Stimulated activated CD8-positive, alpha-beta memory T cell treated with anti-CD3 and anti-CD28 coated beads, Interleukin-7, amount 100 ng/mL, for 4 hours (primary cell): ENCODE measurements at regions not wholly inside any gene's neighbourhood (a gene's known extent, or its start where the extent isn't known, plus 50 kb on each side); places are given as distances from the start of the nearest gene placed in this dataset.

Source experiments
- DNase-seq, 2 donors: peaks; one replicate each; pipeline ENCODE4 v3.0.0-alpha.2; 2020; ENCODE audit warnings: low read depth in 2 of 2

DNA sequence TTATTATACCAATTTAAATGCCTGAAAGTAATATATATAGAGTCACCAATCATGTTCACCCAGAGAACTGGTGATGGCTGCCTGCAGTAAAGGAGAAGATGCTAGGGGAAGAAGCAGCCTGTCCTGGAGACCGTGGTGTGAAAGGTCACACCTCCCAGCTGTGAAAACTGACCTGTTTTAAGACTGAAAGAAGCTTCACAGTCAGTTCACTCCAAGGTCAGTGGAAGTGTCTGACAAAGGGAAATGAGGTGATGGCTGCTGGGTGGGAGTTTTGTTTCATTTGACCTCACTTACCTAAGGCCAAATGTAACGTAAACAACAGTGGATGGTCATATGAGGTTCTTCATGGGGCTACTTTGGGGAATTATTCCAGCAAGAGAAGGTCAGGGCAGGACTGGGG, 352.1 kb upstream of the GATB start:
- DNase-seq: no peak

DNA sequence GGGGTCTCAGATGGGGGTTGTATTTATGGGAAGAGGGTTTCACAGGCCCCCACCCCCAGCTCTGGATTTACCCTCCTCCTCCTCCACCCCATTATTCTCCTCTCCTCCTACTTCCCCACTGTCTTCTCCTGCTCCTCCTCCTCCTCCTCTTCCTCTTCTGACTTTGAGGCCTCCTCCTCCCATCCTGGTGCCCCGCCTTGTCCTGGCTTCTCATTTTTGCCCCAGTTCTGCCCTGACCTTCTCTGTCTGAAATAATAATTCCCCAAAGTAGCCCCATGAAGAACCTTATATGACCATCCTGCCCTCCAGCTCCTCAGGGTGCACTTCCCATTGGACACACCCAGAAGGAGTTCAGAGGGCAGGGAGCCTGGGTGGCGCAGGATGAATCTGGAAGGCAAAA, 351.4 kb upstream of the GATB start:
- DNase-seq: no peak

DNA sequence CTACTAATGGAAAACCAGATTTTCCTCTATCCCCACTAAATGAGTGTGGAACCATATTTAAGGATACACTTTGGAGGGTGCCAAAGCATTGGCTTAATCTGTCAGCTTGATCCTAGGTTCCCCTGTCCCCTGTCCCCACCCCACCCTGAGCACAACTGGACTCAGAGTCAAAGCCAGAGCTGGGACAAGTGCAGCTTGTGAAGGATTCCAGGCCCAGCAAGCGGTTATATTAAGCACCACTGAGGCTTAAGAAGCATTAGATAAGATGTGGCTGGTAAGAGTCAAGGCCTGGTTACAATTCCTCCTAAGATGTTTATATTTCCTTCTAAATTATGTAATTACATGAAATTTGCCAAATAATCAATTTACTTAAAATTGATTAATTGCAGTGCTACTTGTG, 350.0 kb upstream of the GATB start:
- DNase-seq: no peak

DNA sequence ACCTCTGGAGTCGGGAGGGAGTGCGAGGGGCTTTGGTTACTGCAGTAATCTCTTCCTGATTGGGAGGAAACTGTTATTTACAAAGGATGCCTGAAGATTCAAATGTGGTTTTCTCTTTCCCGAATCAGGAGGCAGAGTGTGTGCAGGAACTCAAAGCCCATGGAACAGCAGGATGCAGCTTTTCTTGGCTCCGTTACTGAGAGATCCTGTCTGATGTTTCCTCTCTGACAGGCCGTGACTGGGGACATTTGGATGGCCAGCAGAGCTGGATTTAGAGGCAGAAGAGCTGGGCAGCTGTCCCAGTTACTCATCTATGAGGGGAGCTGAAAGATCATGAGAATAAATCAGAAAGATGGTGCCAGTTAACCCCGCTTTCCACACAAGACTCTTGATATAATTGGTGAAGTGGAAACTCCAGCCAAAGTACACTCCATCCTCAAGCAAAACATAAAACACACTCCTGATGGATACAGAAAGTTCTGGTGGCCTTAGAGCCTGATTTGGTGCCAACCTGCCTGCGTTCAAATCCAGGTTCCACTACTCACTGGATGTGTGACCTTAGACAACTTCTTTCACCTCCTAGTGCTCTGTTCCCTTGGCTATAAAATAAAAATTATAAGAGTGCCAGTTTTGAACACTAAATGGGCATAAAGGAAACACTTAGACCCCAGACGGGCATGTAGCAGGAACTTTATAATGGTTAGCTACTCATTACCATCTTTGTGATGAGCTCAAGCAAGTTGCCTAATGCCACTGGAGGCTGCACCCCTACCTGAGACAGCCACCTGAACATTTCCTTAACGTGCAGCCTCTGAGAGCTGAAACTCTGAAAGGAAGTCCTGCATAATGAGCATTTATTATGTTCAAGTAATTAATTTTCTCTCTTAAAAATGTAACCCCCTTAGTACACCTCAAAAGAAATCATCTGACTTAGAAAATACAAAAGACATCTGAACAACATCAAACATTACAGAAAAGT, 349.0 kb upstream of the GATB start:
- DNase-seq: no peak

DNA sequence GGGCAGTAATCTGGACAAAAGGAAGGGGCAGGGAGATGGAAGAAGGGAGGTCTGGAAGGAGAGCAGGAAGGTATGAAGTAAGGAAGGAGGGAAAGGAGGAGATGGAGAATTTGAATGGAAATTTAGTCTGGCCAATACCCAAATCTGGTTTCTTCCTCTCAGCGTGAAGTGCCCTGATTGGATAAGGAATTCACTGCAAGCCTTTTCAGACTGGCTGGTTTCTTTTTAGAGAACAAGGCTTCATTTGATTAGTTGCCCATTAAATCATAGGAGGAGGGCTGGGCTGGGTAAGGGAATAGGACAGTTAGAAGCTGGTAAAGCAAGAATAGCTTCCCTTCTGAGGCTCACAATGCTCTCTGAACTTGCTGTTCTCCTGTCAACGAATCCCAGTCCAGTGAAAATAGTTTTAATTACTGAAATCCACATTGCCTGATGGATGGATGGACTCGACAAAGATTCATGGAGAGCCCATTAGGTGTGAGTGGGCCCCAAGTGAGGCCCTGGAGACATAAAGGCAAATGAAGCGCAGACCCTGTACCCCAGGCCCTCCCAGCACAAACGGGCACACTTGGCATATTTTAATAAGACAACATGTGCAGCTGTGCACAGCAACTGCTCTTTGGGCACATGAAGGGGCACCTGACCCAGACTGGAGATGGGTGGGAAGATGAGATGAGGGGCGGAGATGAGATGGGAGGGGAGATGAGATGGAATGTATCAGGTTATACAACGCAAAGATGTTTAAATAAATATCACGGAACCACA, 347.1 kb upstream of the GATB start:
- no peak for DNase-seq

DNA sequence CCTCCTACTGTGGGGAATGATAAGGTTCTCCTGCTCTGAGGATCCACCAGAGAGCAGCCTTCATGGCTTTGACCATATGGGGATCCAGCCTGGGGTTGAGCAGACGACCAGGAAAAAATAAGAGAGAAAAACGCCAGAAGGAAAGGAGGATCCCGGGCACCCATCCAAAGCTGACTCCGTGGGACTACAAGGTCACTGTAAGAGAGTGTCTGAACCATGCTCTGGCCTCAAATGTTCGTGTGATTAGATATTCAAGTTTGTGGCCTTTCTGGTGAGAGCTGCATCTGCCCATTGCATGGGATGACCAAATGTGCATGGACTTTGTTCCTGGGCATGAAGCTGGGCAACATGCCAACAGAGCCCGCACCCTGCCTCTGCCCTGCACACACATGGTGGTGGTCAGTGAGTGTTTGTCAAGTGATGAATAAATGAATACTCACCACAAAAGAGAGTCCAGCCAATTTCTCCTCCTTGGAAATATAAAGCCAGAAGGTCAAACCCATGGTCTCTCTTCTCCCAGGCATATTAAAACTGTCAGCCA, 346.0 kb upstream of the GATB start:
- DNase-seq: no peak

DNA sequence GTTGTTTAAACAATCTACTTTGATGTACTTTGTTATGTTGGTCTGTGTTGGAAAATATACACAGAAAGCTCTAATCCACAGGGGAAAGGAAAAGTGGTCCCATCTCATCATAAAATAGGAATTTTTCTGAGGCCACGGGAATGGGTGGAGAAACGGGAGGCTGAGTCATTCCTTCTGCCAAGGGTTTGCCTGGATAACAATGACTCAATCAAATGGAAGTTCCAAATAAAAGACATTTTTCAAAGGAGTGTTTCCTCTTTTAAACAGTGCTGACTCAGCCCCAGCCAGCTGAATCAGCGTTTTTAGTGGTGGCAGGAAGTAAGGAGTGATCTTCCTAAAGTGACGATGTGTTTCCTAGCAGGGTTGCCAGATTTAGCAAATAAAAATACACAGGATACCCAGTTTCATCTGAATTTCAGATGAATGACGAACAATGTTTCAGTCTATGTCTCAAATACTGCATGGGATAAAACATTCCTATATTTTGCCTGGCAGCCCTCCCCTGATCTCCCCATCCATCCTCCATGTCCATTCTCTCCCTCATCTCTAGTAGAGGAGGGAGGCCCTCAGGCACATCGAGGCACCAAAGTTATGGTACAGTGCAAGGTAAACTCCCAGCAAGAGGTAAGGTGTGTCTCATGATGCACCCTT, 345.4 kb upstream of the GATB start:
- DNase-seq: no peak

DNA sequence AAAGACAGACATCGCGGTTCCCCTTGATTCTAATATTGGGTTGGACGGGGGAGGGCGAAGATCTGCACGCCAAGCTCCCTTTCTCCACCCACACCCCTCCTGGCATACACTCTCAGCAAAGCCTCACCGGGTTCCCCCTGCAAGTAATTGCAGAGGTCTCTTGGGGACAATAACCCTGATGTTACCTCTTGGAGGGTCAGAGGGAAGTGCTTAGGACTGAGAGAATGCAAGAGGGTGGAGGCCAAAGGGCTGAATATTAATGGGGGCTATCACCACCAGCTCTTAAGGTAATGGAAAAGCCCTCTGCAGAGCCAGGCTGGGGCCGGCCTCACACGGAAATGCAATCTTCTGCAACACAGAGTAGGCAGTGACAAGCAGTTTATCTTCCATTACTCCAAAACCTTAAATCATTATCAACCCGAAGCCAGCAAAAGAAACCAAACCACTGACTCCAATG, 344.1 kb upstream of the GATB start:
- DNase-seq: no peak

DNA sequence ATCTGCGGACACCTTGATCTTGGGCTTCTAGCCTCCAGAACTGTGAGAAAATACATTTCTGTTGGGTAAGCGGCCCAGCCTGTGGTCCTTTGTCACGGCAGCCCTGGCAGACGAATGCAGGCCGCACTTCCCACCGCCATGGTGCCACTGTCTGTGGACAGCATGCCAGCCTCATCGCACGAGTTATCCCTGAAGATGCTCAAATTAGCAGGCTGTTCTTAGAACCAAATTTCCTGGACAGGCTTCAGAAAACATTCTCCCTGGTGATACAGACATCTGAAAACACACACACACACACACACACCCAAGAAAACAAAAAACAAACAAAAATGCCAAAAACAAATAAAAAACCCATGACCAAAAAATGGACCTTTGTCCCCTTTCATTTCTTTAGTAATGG, 343.5 kb upstream of the GATB start:
- no peak for DNase-seq

DNA sequence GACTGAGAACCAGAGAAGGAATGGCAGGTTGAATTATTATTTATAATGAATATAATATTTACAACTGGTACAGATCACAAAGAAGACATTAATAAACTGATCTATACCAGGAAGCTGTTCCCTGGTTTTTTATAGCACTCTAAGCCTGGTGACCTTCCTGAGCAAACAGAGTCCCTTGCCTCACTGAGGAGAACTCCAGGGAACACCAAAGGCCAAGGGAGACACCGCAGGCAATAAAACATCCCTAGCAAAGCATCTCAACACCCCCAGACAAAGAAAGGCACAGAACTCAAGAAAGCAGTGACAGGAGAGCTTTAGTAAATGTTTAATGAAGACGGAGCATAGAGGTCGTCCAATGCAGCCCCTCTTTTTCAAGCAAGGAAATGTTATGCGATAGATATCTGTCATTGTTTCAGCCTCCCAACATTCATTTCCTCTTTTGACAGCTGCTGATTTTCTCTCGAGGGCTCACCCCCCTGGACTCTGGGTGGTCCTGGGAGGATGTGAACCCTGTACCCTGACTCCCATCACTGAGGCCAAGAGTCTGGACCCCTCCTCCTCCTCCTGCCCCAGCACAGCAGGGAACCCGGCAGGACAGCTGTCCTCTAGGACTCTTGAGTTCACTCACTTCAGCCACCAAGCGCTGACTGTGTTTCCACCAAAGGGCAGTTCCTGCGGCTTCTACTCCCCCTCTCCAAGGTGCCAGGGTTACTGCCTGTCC, 342.5 kb upstream of the GATB start:
- DNase-seq: no peak

DNA sequence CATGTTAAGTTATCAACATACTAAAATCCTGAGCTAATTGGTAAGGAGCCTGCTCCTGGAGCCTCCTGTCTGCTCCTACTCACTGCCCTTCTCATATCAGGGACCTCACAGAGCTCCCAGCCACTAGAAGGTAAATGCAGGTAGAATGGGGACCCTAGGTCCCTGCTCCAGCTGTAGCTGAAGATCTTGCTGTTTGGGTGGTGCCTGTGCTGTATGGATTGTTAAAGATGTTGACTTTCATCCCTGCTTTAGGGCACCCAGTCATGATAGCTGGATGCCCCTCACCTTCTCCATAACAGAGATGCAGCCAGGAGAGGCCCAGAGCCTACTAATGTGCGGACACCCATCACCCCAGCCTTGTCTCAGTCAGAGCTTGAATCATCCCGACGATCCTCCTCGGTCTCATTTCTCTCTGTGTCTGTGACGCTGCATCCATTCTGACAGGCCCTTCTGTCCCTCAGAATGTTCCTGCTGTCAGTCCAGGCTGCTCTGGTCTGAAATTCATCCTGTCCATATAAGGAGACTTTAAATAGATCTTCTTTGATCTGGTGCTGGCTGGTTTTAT, 341.7 kb upstream of the GATB start:
- DNase-seq: no peak

DNA sequence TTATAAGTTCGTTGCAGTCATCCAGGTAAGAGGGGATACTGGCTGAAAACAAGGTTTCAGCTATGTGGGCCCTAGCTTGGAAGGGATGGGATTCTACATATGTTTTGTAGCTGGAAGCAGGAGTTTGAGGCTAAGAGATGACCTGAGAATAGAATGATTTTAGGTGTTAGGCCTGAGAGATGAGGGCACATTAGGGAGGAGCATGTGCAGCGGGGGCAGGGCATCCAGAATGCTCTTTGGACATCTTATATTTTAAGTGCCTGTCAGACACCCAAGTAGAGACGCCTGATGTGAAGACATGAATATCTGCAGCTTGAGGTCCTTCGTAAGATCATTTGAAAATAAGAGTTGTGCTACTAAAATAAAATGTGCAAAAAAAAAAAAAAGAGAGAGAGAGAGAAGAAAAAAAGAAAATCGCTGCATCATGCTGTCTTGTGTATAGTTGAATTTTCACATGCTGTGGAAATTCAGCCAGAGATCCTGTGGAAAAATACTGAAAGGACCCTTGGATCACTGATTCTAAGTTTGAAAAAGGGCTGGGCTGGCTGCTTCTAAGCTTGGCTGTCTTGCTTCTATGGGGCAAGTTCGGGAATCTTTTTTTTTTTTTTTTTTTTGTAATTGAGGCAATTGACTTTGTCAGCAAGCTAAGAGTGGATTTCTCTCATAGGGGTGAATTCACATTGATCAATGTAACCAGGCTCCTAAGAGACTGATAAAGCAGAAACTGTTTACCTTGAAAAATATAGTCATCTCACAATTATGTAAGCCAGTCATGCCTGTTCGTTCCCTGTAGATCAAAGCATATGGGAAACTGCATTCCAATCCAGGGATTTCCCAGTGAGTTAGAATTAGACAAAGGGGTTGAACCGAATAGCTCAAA, 341.0 kb upstream of the GATB start:
- no peak for DNase-seq

DNA sequence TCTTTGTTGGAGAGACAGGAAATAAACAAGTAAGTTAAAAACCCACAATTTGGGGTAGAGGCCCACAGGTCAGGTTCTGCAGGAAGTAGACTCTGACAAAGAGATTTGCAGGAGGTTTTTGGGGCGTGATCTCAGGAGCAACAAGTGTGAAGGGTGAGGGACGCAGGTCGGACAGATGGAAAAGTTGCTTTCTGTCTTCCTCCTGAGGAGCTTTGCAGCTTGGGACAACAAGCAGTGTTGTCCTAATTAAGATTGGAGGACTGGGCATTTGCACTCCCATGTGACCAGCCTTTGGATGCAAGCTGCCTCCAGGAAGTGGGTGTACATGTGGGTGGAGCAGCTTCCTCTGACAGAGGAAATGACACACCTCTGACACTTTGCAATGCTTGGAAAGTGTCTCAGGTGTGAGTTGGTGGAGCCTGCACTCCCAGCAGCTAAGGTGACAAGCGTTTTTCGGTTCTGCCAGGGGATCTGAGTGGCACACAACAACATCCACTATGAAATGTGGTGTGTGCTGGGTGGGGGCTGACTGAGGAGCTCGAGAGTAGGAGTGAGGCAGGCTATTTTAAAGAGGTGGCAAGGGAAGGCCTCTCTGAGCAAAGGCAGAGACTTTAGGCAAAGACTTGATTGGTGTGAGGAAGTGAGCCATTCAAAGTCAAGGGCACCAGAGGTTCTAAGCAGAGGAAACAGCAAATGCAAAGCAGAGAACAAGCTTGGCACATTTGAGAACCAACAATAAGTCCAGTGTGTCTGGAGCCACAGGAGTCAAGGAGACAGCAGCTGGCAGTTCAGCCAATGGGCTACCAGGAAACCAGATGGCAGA, 339.8 kb upstream of the GATB start:
- DNase-seq: peak; percentile 70 to 73

DNA sequence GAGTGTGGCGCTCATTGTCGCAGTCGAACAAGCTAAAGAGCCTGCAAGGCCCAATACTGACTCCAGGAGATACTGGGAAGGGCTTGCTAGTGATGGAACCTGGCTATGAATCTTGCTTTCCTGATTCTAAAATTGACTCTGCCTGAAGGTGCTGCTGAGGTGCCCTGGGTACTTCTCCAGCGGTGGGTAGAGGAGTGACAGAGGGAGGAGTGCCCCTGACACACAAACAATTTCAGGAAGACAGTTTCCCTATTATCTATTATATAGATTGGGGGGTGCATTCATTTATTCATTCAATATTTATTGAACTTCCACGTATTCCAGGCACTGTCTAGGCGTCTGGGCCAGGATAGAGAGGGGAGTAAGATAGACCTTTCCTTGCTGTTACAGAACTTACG, 339.2 kb upstream of the GATB start:
- DNase-seq: no peak

DNA sequence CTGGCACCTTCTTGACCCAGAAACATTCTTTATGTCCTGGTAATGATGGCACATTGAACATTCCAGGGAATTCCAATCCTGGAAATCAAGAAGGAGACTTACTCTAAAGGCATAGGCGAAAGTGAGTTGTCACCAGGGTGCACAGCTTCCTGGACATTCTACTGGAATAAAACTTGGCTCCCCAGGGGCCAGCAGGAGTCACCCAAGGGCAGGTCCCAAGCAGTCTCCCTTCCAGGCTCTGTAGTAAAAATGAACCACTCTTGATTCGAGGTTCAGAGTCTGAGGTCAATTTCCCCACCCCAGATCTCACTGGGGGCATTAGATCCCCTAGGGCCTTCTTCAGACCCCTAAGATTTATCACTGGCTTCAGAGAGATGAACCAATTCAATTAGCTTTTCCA, 338.7 kb upstream of the GATB start:
- no peak for DNase-seq

DNA sequence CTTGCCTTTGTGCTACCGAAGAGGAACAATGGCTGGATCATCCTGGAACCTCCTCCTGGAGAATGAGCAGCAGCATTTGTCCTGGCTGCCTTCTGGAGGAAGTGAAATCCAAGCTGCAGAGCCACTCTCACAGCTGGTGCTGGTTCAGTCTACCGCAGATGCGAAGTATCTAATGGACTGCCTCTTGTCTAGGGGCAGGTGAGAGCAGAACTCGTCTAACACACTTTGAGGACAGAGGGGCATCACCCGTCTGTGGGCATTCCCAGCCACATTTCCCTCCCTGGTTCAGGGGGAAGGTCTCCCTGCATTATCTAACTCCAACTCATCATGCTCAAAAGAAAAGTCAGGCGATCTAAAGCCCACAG, 338.2 kb upstream of the GATB start:
- no peak for DNase-seq

DNA sequence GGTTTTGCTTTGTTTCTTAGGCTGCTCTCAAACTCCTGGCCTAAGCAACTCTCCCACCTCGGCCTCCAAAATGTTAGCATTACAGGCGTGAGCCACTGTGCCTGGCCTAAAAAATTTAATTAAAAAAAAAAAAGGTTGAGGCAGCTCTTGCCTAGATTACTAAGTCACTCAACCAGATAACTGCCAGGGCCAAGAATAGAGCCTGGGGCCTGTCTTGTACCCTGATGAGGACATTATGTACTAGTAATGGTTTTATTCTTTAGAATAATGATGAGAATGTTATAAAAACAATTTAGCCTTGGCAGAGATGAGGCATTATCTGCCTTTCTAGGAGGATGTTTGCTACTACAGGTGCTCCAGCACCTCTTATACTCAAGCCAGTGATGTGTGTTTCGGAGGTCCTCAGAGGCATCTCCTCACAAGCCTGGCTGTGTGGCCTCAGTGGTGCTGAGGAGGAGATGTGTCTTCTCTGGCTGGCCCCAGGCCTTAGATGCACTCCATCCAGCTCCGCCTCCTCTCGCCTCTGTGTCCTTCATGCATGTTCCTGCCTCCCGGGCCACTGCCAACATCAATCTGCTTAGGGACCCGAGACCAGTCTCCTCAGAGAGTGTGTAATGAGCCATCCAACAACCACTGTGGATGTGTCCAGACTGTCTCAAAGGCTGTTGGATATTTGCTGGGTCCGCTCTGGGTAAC, 337.7 kb upstream of the GATB start:
- no peak for DNase-seq

DNA sequence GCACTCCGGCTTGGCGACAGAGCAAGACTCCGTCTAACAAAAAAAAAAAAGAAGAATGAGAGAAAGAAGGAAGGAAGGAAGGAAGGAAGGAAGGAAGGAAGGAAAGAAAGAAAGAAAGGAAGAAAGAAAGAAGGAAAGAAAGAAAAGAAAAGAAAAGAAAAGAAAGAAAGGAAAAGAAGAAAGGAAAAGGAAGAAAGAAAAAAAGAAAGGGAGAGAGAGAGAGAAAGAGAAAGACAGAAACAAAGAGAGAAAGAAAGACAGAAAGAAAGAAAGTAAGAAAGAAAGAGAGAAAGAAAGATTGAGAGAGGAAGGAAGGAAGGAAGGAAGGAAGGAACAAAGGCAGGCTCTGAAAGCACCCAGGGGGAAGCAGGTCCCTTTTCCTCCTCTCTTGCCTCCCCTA, 336.6 kb upstream of the GATB start:
- no peak for DNase-seq

DNA sequence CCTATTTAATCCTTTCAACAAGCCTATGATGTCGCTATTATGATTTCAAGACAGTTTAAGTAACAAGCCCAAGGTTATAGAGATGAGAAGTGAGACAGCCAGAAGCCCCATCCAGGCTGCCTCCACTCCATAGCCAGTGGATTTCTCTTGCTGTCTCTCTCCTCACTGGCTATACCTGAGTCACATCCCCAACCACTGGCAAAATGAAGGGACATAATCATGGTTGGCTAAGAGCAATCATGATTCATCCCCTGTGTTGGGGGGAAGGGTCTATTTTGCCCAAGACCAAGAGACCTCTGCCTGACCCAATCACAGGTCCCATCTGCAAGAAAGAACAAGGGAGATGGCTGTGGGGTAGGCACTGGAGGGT, 334.9 kb upstream of the GATB start:
- no peak for DNase-seq
